ENCODE measurements at regions not wholly inside any gene's neighbourhood (a gene's known extent, or its start where the extent isn't known, plus 50 kb on each side); places are given as distances from the start of the nearest gene placed in this dataset.

GRCh38 chr14:101368629-101369028 lies 192.7 kb upstream of the DIO3 start:
- TF ChIP-seq RAD21 (IDR thresholded peaks at IDR 0.05; ENCODE audit: low read length), result no peak
- no peak for TF ChIP-seq CTCF (conservative IDR thresholded peaks at IDR 0.05; ENCODE audit: low read depth, low read length)
- TF ChIP-seq FOS (IDR thresholded peaks at IDR 0.05; ENCODE audit: low read depth, low read length), result no peak
- TF ChIP-seq POLR2A (IDR thresholded peaks at IDR 0.05; ENCODE audit: low read depth, low read length), result no peak
